Epithelial cell of prostate (primary cell): ENCODE measurements at regions not wholly inside any gene's neighbourhood (a gene's known extent, or its start where the extent isn't known, plus 50 kb on each side); places are given as distances from the start of the nearest gene placed in this dataset.
"Not testable (repeated sequence)": the region's sequence is repeated elsewhere in the genome, so short reads cannot be mapped to it uniquely, and the experiment has no call there.

Source experiments
- DNase-seq: peaks from one replicate; pipeline ENCODE4 v3.0.0-alpha.2; 2011; ENCODE audit warnings: low read depth, low spot score
- H3K27ac ChIP-seq: fragments of 450-650 bp; 2 replicates; pipeline ENCODE4 v1.5.1; 2017; ENCODE audit warnings: mild to moderate bottlenecking

DNA sequence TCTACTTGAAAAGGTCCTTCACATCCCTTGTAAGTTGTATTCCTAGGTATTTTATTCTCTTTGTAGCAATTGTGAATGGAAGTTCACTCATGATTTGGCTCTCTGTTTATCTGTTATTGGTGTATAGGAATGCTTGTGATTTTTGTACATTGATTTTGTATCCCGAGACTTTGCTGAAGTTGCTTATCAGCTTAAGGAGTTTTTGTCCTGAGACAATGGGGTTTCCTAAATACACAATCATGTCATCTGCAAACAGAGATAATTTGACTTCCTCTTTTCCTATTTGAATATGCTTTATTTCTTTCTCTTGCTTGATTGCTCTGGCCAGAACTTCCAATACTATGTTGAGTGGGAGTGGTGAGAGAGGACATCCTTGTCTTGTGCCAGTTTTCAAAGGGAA lies 69.8 kb upstream of the MYRIP start:
- H3K27ac ChIP-seq, DNase-seq: not testable (repeated sequence)

DNA sequence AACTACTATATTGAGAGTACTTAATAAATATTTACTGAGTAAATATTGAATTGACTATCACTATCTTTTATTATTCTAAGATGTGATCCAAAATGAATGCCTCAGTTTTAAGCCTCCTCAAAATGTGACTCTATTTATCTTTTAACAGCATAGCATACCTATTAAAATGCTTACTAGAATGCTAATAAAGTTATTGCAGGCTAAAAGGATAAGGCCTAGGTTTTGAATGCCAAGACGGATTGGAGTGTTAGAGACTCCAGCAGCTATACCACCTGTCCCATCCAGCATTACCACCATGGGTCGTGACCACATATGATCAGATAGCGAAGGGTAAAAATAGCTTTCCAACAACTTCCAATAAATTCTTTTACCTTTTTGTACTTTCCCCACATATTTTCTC lies 64.7 kb upstream of the MYRIP start:
- H3K27ac ChIP-seq, result no peak overlapping the region
- no peak for DNase-seq

DNA sequence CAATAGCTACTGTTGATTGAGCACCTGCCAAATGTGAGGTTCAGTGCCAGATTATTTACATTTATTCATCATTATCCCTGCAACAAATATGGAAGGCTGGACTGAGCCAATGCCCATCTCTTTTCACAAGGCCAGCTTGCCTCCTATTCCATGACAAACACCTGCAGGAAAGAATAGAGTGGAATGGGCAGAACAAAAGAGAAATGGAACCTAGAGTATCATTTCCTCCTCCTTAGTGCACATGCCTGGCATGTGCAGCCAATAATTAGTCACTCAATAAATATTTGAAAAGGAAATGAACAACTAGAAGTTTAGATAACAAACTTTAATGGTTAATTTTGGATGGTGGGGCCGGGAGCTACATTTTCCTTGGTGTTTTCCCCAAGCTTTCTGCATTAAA lies 61.4 kb upstream of the MYRIP start:
- no peak overlapping the region for H3K27ac ChIP-seq
- no peak for DNase-seq

DNA sequence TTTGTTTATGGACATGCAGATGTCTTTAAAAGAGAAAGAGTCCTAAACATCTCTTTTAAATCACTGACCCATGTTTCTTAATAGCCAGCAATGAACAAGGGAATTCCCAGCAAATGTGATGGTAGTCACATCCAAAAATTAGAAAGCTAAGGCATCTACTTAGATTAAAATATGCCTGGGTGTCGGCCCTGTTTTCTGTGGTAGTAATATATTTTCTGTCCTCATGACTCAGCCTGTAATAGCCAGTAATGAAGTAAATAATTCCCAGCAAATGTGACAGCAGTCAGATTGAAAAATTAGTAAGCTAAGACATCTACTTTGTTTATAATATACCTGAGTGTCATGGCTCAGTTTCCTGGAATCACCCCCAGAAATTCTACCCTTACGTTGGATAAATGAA lies 60.6 kb upstream of the MYRIP start:
- no peak overlapping the region for H3K27ac ChIP-seq
- DNase-seq, result no peak

DNA sequence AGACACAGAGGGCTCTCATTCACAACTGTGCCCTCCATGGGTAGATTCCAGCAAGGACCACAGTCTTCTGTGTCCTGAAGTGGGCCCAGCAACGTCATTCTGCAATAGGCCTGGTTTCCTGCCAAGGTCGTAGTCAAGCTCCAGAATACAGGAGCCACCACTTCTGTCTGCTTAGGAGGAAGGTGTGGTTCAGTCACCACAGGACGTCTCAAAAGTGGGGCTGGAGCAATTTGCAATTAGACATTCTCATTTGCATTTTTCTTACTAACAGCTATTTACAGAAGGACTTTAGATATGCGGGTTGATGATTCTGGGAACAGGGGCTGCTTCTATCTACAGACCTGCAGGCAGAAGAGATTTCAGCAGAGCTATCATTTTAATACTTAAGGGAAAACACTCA lies 58.7 kb upstream of the MYRIP start:
- DNase-seq, result no peak
- no peak overlapping the region for H3K27ac ChIP-seq

DNA sequence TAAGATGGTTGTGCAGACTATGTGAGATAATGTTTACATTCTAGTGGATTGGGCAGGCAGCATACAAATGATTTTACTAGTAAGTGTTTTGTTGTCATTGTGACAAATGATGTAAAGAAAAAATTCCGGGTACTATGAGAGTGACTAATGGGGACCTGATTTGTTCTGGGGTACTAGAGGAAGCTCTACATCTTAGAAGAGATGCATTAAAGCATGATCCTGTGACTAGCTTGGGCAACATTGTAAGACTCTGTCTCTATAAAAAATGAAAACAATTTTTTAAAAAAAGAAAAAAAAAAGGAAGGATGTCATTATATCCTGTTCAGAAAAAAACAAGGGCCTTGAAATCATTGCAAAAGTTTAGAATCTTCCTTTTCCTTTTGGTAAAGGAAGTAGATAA lies 58.1 kb upstream of the MYRIP start:
- DNase-seq, result no peak
- H3K27ac ChIP-seq, result no peak overlapping the region

DNA sequence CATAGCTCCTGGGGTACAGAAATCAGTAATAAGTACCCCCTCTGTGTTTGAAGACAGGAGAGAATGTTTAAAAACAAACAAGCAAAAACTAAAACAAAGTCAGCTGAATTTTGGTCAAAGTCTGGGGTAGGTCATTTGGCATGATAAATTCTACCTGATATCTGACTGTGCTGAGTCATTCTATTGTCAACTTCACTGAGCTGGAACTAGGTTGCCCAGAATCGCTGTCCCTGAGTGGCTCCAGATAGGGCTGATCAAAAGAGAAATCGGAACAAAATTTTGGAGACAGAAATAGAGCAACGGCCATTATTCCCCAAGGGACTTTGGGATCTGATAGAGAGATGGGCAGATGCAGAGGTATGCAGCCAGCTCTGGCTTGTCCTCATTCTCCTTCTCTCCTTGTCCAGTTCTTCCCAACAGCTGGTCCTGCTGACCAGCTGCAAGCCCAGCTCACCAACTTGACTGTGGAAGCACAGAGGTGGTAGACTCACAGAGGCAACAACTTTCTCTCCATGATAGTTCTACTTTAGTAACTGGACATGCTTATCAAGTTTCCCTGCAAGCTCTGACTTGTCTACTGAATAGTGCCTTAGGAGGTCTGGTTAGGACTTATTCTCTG lies 57.3 kb upstream of the MYRIP start:
- DNase-seq, result no peak
- no peak overlapping the region for H3K27ac ChIP-seq

DNA sequence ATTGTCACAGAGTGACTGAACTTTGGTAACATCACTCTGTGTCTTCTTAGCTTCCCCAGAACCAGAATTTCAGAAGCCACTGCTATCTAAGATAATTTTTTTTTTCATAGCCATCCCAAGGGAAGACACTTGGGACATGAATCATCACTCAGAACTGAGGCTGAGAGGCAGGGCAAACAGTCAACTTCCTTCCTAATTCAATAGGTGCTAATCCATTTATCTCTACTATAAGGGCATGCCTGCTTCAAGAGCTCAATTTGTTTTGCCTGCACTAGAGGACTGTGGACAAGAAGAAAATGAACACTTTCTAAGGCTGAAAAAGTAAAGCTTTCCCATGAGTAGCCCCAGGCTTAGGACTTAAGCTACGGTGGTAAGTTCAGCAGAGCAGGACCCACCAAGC lies 56.7 kb upstream of the MYRIP start:
- H3K27ac ChIP-seq, result no peak overlapping the region
- DNase-seq, result no peak

DNA sequence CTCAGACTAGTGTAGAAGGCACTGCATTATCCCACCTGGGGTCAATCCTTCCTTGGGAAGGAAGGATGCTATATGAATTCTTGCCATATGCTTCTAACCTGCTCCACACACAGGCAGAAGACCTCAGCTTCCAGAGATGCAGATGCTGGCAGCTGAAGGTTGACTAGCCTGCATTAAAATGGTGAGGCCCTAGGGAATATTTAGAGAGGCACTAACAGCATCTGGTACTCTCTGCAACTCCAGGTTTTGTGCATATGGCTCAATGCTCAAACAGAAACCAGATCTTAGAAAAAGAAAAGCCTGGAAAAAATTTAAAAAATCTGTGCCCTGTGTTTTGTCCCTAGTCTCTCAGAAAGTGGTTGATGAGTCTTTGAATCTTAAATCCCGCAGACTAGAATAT lies 56.0 kb upstream of the MYRIP start:
- no peak overlapping the region for H3K27ac ChIP-seq
- no peak for DNase-seq

DNA sequence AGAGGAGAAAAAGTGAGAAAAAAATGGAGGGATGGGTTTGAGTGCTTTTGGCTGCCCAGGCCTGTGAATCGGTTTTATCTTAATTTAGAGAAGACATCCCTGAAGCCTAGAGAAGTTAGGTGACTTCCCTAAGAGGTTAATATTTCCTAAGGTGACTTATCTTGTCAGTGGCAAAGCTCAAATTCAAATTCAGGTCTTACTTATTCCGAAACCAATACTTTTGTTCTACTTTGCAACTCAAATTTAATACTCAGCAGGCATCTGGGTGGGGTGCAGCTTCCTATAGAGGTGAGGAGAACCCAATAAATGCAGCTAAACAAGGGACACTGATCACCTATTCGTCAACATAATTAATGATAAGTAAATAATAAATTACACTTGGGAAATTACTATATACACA lies 54.9 kb upstream of the MYRIP start:
- no peak for DNase-seq
- no peak overlapping the region for H3K27ac ChIP-seq

DNA sequence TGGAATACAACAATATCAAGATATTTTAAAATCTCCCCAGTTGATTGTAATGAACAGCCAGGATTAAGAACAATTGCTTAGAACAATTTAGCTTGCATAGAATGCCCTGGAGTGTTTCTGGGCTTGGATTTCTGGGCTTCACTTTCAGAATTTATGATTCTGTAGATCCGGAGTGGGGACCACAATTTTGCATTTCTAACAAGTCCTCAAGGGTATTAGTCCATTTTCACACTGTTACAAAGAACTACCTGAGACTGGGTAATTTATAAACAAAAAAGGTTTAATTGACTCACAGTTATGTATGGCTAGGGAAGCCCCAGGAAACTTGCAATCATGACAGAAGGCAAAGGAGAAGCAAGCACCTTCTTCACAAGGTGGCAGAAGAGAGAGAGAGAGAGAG lies 54.3 kb upstream of the MYRIP start:
- H3K27ac ChIP-seq, result no peak overlapping the region

DNA sequence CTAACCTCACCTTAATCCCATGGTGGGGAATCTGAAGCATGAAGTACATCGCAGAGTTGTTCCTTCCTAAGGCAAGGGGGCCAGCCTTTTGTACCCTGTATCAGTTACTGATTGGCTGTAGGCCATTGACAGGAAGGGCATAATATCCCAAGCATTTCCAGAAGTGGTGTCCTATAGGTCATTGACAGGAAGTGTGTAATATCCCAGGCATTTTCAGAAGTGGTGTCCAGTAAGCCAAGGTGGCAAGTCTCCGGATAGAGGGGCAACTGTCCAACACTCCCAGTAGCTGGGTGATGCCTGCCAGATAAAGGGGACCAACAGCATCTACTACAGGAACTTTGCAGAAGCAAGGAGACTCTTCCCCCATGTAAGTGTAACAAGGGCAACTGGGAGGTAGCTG lies 52.1 kb upstream of the MYRIP start:
- DNase-seq, result no peak
- H3K27ac ChIP-seq, result no peak overlapping the region

More for the DNA sequence above, 54.3 kb upstream of the MYRIP start:
- no peak for DNase-seq
